HepG2 (cell line): ENCODE measurements at regions not wholly inside any gene's neighbourhood (a gene's known extent, or its start where the extent isn't known, plus 50 kb on each side); places are given as distances from the start of the nearest gene placed in this dataset.

Source experiments
- ATAC-seq: fragments of 200-7000 bp; cut with Tn5 transposase; 3 replicates; pipeline ENCODE4 v1.9.1; 2020; ENCODE audit warnings: mild to moderate bottlenecking, moderate library complexity
- BruUV-seq: library from RNA; stranded (reverse); fragments of 400-500 nt; replicated peaks from 2 replicates; lab custom pipeline; 2021; lab: Mats Ljungman, UMichigan
- CTCF ChIA-PET: fragments of 300-600 bp; formaldehyde crosslinking; extraction: SDS; loops from one replicate; lab custom pipeline; 2021; ENCODE audit warnings: low total read pairs, inconsistent platforms, low intra/inter-chr PET ratio; lab: Yijun Ruan, JAX
- POLR2A ChIA-PET: fragments of 350-600 bp; sonication (Branson Sonifier 250); formaldehyde crosslinking; loops from one replicate; lab custom pipeline; 2020; ENCODE audit warnings: antibody characterized with exemption, inconsistent platforms; lab: Yijun Ruan, JAX
- DNase-seq: peaks from one replicate; pipeline ENCODE4 v3.0.0-alpha.2; 2015; ENCODE audit warnings: low spot score
- FAIRE-seq: peaks from 3 replicates; lab custom pipeline; 2011; peaks lifted over from hg19 to GRCh38; lab: Jason Lieb, UNC
- H2AFZ ChIP-seq: one replicate; pipeline ENCODE4 v1.6.1; 2011; ENCODE audit warnings: low read length, inconsistent platforms
- H3K27ac ChIP-seq: fragments of 300-600 bp; 3 replicates; pipeline ENCODE4 v1.8.0; 2011; ENCODE audit warnings: mixed run types, mild to moderate bottlenecking, mixed read lengths, low read length, inconsistent platforms; ENCODE audit not compliant: insufficient read depth; ENCODE audit errors: extremely low read length
- H3K27me3 ChIP-seq, 2 experiments: fragments of 200-600 bp in 1 of 2; 2 replicates in 1 of 2; 3 replicates in 1 of 2; pipeline versions ENCODE4 v1.6.0 to v1.8.0; 2011; ENCODE audit warnings: low read length in 2 of 2, mild to moderate bottlenecking in 2 of 2, moderate library complexity in 2 of 2, inconsistent platforms in 1 of 2; ENCODE audit not compliant: insufficient read depth in 2 of 2, control insufficient read depth in 1 of 2
- H3K36me3 ChIP-seq, 2 experiments: fragments of 200-600 bp in 1 of 2; replicated peaks in 1 of 2; 2 replicates in 1 of 2; 3 replicates in 1 of 2; pipeline versions ENCODE4 v1.5.1 to v1.8.0; 2011; ENCODE audit warnings: low read length in 2 of 2, inconsistent platforms in 1 of 2; ENCODE audit not compliant: insufficient read depth in 2 of 2, control insufficient read depth in 1 of 2
- H3K4me1 ChIP-seq: 2 replicates; pipeline ENCODE4 v1.5.1; 2012; ENCODE audit warnings: low read length, inconsistent platforms; ENCODE audit not compliant: insufficient read depth
- H3K4me2 ChIP-seq: 2 replicates; pipeline ENCODE4 v1.6.0; 2011; ENCODE audit warnings: low read depth, low read length, inconsistent platforms
- H3K4me3 ChIP-seq, 3 experiments: fragments of 200-600 bp in 1 of 3; sonication (generic), shearing (Covaris generic) in 1 of 3; replicated peaks in 1 of 3; 2 replicates each; pipeline ENCODE4 v1.5.1; 2011 to 2016; ENCODE audit warnings: low read length in 3 of 3, inconsistent platforms in 2 of 3, low read depth in 2 of 3, mild to moderate bottlenecking in 2 of 3, control low read depth in 1 of 3, mixed read lengths in 1 of 3; ENCODE audit not compliant: insufficient read depth in 1 of 3
- H3K79me2 ChIP-seq: one replicate; pipeline ENCODE4 v1.6.1; 2011; ENCODE audit warnings: low read length, inconsistent platforms; ENCODE audit not compliant: insufficient read depth
- H3K9ac ChIP-seq: 2 replicates; pipeline ENCODE4 v1.6.0; 2011; ENCODE audit warnings: mild to moderate bottlenecking, low read depth, low read length, inconsistent platforms; ENCODE audit not compliant: insufficient read depth
- H3K9me3 ChIP-seq: 2 replicates; pipeline ENCODE4 v1.5.1; 2012; ENCODE audit warnings: mild to moderate bottlenecking, low read length
- H4K20me1 ChIP-seq: 2 replicates; pipeline ENCODE4 v1.6.0; 2011; ENCODE audit warnings: inconsistent platforms, mild to moderate bottlenecking, low read length, moderate library complexity; ENCODE audit not compliant: insufficient read depth
- NFE2L2 ChIP-seq: fragments of 150-350 bp; IDR thresholded peaks from 2 replicates; pipeline ENCODE4 v1.6.1; 2014; ENCODE audit warnings: low read length
- NFYB ChIP-seq: sonication (generic); formaldehyde crosslinking; IDR thresholded peaks from 2 replicates; pipeline ENCODE4 v1.4.0; 2020; ENCODE audit warnings: missing genetic modification reagents
- NFYC ChIP-seq: IDR thresholded peaks from 2 replicates; pipeline ENCODE4 v1.6.1; 2016; ENCODE audit warnings: missing genetic modification reagents, missing compliant biosample characterization
- ZMYM4 ChIP-seq: sonication (generic); formaldehyde crosslinking; IDR thresholded peaks from 2 replicates; pipeline ENCODE4 v1.8.1; 2023; ENCODE audit warnings: mild to moderate bottlenecking, missing genetic modification reagents
- ZNF644 ChIP-seq: IDR thresholded peaks from 2 replicates; pipeline ENCODE4 v1.6.1; 2016; ENCODE audit warnings: low read depth
- WGBS: methylation state at CpG from one replicate; pipeline ENCODE4 v1.1.6; 2017; ENCODE audit warnings: low lambda C conversion rate; 5-methylcytosine and 5-hydroxymethylcytosine counted together
- in situ Hi-C: cut with HindIII; loops from 2 replicates; pipeline ENCODE4 v1.10.0; 2017; ENCODE audit warnings: low pct_unique_long_range_greater_than_20kb; ENCODE audit not compliant: extremely low pct_ligation_motif_present
- intact Hi-C: fragments of 100-400 bp; cut with micrococcal nuclease; formaldehyde crosslinking; loops from one replicate; pipeline ENCODE4 v1.10.0; 2022; ENCODE audit not compliant: unreplicated experiment
- TF ChIP-seq, protein P1 (sequence below), 2 experiments: sonication (generic) in 1 of 2; formaldehyde crosslinking in 1 of 2; IDR thresholded peaks; 2 replicates each; pipeline versions ENCODE4 v1.5.1 to v1.6.1; 2011 to 2020; ENCODE audit warnings: borderline replicate concordance in 1 of 2, low read depth in 1 of 2, low read length in 1 of 2, mild to moderate bottlenecking in 1 of 2, missing genetic modification reagents in 1 of 2, moderate library complexity in 1 of 2

- H3K79me2 ChIP-seq, result no peaks in the 10 kb centered on the region
- H3K4me2 ChIP-seq, result 0 out of 2 replicates have a peak overlapping the region, but pooled peaks have one; percentile 60
- BruUV-seq, result no TSS peak
- H2AFZ ChIP-seq, result no peak overlapping the region
- DNase-seq, result peak; percentile 18
- ChIA-PET CTCF (no interaction called here), POLR2A (no interaction called here)
- FAIRE-seq, result peak; percentile 67
- peaks cover 23% of the 10 kb centered on the region for H3K4me1 ChIP-seq
- no peaks in the 10 kb centered on the region for H3K36me3 ChIP-seq
- TF ChIP-seq NFE2L2, result no peak
- 0 out of 2 replicates have a peak, but pooled peaks have one; percentile 25 for TF ChIP-seq ZNF644
- TF ChIP-seq NFYB, result peak; percentile 77
- TF ChIP-seq ZMYM4 (CRISPR knock-in tag), result 0 out of 2 replicates have a peak, but pooled peaks have one; percentile 19
- peak; percentile 71 for TF ChIP-seq NFYC (CRISPR knock-in tag)
- TF ChIP-seq, protein P1, sequence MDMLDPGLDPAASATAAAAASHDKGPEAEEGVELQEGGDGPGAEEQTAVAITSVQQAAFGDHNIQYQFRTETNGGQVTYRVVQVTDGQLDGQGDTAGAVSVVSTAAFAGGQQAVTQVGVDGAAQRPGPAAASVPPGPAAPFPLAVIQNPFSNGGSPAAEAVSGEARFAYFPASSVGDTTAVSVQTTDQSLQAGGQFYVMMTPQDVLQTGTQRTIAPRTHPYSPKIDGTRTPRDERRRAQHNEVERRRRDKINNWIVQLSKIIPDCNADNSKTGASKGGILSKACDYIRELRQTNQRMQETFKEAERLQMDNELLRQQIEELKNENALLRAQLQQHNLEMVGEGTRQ (IDR thresholded peaks at IDR 0.05; ENCODE audit: low read depth, low read length), result peak; percentile 33; the same call in 1 of the 2 replicates
- TF ChIP-seq, protein P1 (CRISPR knock-in tag; IDR thresholded peaks at IDR 0.05; ENCODE audit: borderline replicate concordance), result peak; percentile 34; the same call in 1 of the 2 replicates
- in situ Hi-C loops (no loop called here), intact Hi-C loops (no loop called here)
- H3K27ac ChIP-seq, result no peak overlapping the region
- ATAC-seq, result peak; percentile 61
- no peaks in the 10 kb centered on the region for H3K27me3 ChIP-seq
- no CpG with 5 or more reads among the region's 2 CpGs for WGBS
- H3K9me3 ChIP-seq, result no peaks in the 10 kb centered on the region
- H4K20me1 ChIP-seq, result no peaks in the 10 kb centered on the region
- H3K4me3 ChIP-seq, result no peak overlapping the region
- H3K9ac ChIP-seq, result no peak overlapping the region
Measured at GRCh38 chrX:42028109-42028508, 104.8 kb upstream of the CASK start.
